Activated CD4-positive, CD25-positive, alpha-beta regulatory T cell (primary cell): ENCODE measurements at regions not wholly inside any gene's neighbourhood (a gene's known extent, or its start where the extent isn't known, plus 50 kb on each side); places are given as distances from the start of the nearest gene placed in this dataset.
"Not testable (repeated sequence)": the region's sequence is repeated elsewhere in the genome, so short reads cannot be mapped to it uniquely, and the experiment has no call there.

Experiments
- DNase-seq, 4 experiments: peaks; one replicate each; lab custom pipeline; 2025; lab: John Stamatoyannopoulos, UW

- DNase-seq, result no peak
Observed at GRCh38 chr10:44102726-44103255, 282.1 kb downstream of the CXCL12 start.

GRCh38 chr10:44101082-44101481 lies 283.8 kb downstream of the CXCL12 start:
- no peak for DNase-seq

- DNase-seq, result no peak
Observed at GRCh38 chr10:44099511-44099910, 285.4 kb downstream of the CXCL12 start.

GRCh38 chr10:44096217-44096616 lies 288.7 kb downstream of the CXCL12 start:
- not testable (repeated sequence) for DNase-seq

- DNase-seq, result no peak
Observed at GRCh38 chr10:44089671-44090070, 295.2 kb downstream of the CXCL12 start.

- no peak for DNase-seq
Observed at GRCh38 chr10:44087403-44087802, 297.5 kb downstream of the CXCL12 start.

- DNase-seq, result no peak
Observed at GRCh38 chr10:44083719-44084400, 301.0 kb downstream of the CXCL12 start.

- no peak for DNase-seq
Observed at GRCh38 chr10:44071479-44071878, 313.4 kb downstream of the CXCL12 start.

- DNase-seq, result no peak
Observed at GRCh38 chr10:44070282-44070681, 314.6 kb downstream of the CXCL12 start.

- DNase-seq, result no peak
Observed at GRCh38 chr10:44069573-44069972, 315.3 kb downstream of the CXCL12 start.

- DNase-seq, result no peak
Observed at GRCh38 chr10:44068716-44069482, 316.0 kb downstream of the CXCL12 start.

GRCh38 chr10:44067432-44067831 lies 317.5 kb downstream of the CXCL12 start:
- no peak for DNase-seq

GRCh38 chr10:44066527-44067255 lies 318.2 kb downstream of the CXCL12 start:
- DNase-seq, result no peak

- no peak for DNase-seq
Observed at GRCh38 chr10:44065788-44066526, 318.9 kb downstream of the CXCL12 start.

- DNase-seq, result no peak
Observed at GRCh38 chr10:44064987-44065787, 319.7 kb downstream of the CXCL12 start.

- DNase-seq, result no peak
Observed at GRCh38 chr10:44064317-44064716, 320.6 kb downstream of the CXCL12 start.

GRCh38 chr10:44063686-44064085 lies 321.2 kb downstream of the CXCL12 start:
- no peak for DNase-seq

GRCh38 chr10:44060719-44061118 lies 324.2 kb downstream of the CXCL12 start:
- DNase-seq, result no peak

GRCh38 chr10:44060221-44060620 lies 324.7 kb downstream of the CXCL12 start:
- no peak for DNase-seq

- DNase-seq, result no peak
Observed at GRCh38 chr10:44058259-44058658, 326.6 kb downstream of the CXCL12 start.
